Stomach (tissue), 8 donors: ENCODE measurements at regions not wholly inside any gene's neighbourhood (a gene's known extent, or its start where the extent isn't known, plus 50 kb on each side); places are given as distances from the start of the nearest gene placed in this dataset.

Source experiments
- DNase-seq, 2 donors: peaks; one replicate each; pipeline versions ENCODE4 v3.0.0 to v3.0.0-alpha.2; 2013 to 2019
- H3K27ac ChIP-seq, 5 donors: fragments of 200-600 bp in 4 of 5; sonication (generic) in 4 of 5; one replicate each; pipeline ENCODE4 v1.5.1; 2013 to 2019; ENCODE audit warnings: mild to moderate bottlenecking in 1 of 5, moderate library complexity in 1 of 5
- H3K27me3 ChIP-seq, 3 donors: fragments of 200-600 bp; sonication (generic); one replicate each; pipeline ENCODE4 v1.5.1; 2017 to 2019; ENCODE audit warnings: mixed run types in 1 of 3
- H3K36me3 ChIP-seq, 4 donors: fragments of 200-600 bp; sonication (generic); 1 replicate in 3 of 4; 2 replicates in 1 of 4; pipeline ENCODE4 v1.5.1; 2016 to 2019
- H3K4me1 ChIP-seq, 4 donors: fragments of 200-600 bp; sonication (generic); one replicate each; pipeline ENCODE4 v1.5.1; 2016 to 2019
- H3K4me3 ChIP-seq, 4 donors: fragments of 200-600 bp; sonication (generic) in 3 of 4; one replicate each; pipeline ENCODE4 v1.5.1; 2016 to 2019; ENCODE audit warnings: mild to moderate bottlenecking in 1 of 4
- H3K9me3 ChIP-seq, 4 donors: fragments of 200-600 bp; sonication (generic); one replicate each; pipeline ENCODE4 v1.5.1; 2016 to 2019
- EP300 ChIP-seq: sonication (generic); formaldehyde crosslinking; IDR thresholded peaks from one replicate; pipeline ENCODE4 v1.6.1; 2017; ENCODE audit warnings: antibody characterized with exemption
- POLR2A ChIP-seq, 4 donors: fragments of 450-650 bp; IDR thresholded peaks; one replicate each; pipeline ENCODE4 v1.6.1; 2016; ENCODE audit warnings: antibody characterized with exemption in 4 of 4, control low read depth in 2 of 4, mild to moderate bottlenecking in 1 of 4, moderate library complexity in 1 of 4
- POLR2AphosphoS5 ChIP-seq, 3 donors: sonication (generic); formaldehyde crosslinking; IDR thresholded peaks; one replicate each; pipeline ENCODE4 v1.6.1; 2016; ENCODE audit warnings: antibody characterized with exemption in 3 of 3
- WGBS, 5 donors: extraction: QIAGEN DNeasy Blood & Tissue Kit in 3 of 5; methylation state at CpG; one replicate each; pipeline versions ENCODE4 v1.1.5 to v1.1.7; 2013 to 2018; 5-methylcytosine and 5-hydroxymethylcytosine counted together
- intact Hi-C: fragments of 100-400 bp; cut with DNase I; formaldehyde crosslinking; loops from one replicate; pipeline ENCODE4 v1.15.1; 2023; ENCODE audit warnings: low total_unique reads
- TF ChIP-seq, protein P1 (sequence below), 7 experiments: fragments of 450-650 bp in 4 of 7; fragments of 200-600 bp in 3 of 7; sonication (generic) in 3 of 7; IDR thresholded peaks; one replicate each; pipeline ENCODE4 v1.5.1; 2016 to 2019; ENCODE audit warnings: antibody characterized with exemption in 7 of 7, control low read depth in 2 of 7, mild to moderate bottlenecking in 1 of 7
- donor health status: healthy with polysubstance abuse.
- donor health status: Bipolar disorder and iron deficiency.
- donor health status: healthy.

DNA sequence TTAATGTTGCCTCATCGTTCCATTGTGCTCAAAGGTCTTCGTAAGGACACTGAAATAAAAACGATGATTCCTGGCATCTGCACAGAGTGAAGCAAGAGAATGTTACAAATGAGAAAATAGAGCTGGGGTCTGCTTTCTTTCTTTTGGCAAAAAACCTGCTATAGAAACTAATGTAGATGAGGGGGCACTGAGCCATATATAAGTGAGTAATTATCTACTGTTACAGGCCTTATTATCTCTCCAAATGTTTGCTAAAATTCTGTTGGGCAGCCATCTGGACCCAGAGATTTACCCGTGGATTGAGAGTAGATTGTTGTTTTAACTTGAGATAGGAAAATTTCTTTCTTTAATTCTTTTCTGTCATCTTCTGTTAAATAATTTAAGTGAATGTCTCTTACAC is 472.5 kb upstream of the PIK3C3 start:
- Histone ChIP-seq H3K4me1 (no peaks in the 10 kb centered on the region), H3K27me3 (no peaks in the 10 kb centered on the region), H3K27ac (no peak overlapping the region), H3K4me3 (no peak overlapping the region), H3K9me3 (no peaks in the 10 kb centered on the region), H3K36me3 (no peaks in the 10 kb centered on the region)
- TF ChIP-seq POLR2AphosphoS5 (IDR thresholded peaks at IDR 0.05) (no peak), EP300 (no peak), POLR2A (IDR thresholded peaks at IDR 0.05) (no peak)
- TF ChIP-seq, protein P1, sequence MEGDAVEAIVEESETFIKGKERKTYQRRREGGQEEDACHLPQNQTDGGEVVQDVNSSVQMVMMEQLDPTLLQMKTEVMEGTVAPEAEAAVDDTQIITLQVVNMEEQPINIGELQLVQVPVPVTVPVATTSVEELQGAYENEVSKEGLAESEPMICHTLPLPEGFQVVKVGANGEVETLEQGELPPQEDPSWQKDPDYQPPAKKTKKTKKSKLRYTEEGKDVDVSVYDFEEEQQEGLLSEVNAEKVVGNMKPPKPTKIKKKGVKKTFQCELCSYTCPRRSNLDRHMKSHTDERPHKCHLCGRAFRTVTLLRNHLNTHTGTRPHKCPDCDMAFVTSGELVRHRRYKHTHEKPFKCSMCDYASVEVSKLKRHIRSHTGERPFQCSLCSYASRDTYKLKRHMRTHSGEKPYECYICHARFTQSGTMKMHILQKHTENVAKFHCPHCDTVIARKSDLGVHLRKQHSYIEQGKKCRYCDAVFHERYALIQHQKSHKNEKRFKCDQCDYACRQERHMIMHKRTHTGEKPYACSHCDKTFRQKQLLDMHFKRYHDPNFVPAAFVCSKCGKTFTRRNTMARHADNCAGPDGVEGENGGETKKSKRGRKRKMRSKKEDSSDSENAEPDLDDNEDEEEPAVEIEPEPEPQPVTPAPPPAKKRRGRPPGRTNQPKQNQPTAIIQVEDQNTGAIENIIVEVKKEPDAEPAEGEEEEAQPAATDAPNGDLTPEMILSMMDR (IDR thresholded peaks at IDR 0.05): no peak
- intact Hi-C loops: no loop called here
- no peak for DNase-seq
- 61 to 74% (median 74%) methylated on average over 4 of the region's 4 CpGs for WGBS, 5 donors

DNA sequence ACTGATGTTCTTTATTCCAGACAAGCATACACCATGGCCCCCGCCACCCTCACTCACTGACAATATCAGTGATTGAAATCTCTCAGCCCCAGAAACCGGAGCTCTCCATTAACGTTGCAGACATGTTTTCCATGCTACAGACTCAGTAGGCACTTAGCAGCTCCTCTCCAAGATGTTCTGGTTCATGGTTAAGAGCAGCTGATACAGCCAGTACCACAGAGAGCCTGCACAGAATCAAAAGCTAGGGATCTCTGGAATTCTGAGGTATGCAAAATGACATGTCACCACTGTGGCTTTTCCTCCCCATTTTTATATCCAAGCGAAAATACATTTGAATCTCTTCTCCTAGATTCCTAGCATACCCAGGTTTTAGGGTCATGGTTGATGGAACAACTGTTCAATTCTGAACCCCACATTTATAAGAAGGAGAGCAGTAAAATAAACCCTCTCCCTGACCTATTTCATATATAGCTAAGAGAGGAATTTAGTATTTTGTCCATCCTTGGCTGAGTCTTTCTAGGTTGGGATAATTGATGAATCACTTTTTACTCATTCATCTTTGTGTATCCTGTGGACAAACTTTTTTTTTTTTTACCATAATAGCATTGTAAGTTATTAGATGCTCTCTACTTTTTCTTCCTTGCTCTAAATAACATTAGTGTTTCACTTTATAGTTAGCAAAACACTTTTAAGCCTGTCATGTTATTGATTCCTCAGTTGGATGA is 488.4 kb upstream of the PIK3C3 start:
- H3K27ac ChIP-seq: no peak overlapping the region
- H3K27me3 ChIP-seq: no peaks in the 10 kb centered on the region
- TF ChIP-seq EP300: no peak
- TF ChIP-seq, protein P1 (IDR thresholded peaks at IDR 0.05): no peak
- H3K4me3 ChIP-seq: no peak overlapping the region
- H3K9me3 ChIP-seq: no peaks in the 10 kb centered on the region
- 80 to 87% (median 81%) methylated on average over 4 of the region's 4 CpGs for WGBS, 5 donors
- DNase-seq: no peak
- peaks cover 0 to 6% (median 0%) of the 10 kb centered on the region in 4 donors for H3K4me1 ChIP-seq
- intact Hi-C loops: no loop called here
- no peaks in the 10 kb centered on the region for H3K36me3 ChIP-seq

DNA sequence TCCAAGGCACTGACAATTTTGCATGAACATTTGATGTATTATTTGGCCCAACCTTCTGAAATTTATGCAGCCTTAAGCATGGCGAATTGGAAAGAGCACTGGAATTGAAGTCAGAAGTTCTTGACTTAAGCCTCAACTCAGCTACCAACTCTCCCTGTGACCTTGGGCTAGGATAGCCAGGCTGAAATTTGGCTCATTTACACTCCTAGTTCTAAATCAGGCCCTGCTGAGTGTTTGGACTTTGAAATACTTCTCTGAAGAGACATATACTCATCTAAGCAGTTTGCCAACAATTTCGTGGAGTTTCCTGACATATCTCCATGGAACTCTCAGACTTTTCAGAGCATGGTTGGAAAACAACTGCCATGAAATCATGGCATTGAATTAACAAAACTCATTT is 489.6 kb upstream of the PIK3C3 start:
- Histone ChIP-seq H3K4me3 (no peak overlapping the region), H3K27ac (no peak overlapping the region), H3K36me3 (no peaks in the 10 kb centered on the region), H3K27me3 (no peaks in the 10 kb centered on the region), H3K9me3 (no peaks in the 10 kb centered on the region), H3K4me1 (peaks cover 0 to 6% (median 0%) of the 10 kb centered on the region in 4 donors)
- no peak for DNase-seq
- TF ChIP-seq EP300: no peak
- no peak for TF ChIP-seq POLR2AphosphoS5 (IDR thresholded peaks at IDR 0.05)
- TF ChIP-seq, protein P1 (IDR thresholded peaks at IDR 0.05): no peak
- no peak for TF ChIP-seq POLR2A (IDR thresholded peaks at IDR 0.05)
- 28 to 48% (median 34%) methylated on average over 2 of the region's 2 CpGs for WGBS, 5 donors
- intact Hi-C loops: no loop called here

DNA sequence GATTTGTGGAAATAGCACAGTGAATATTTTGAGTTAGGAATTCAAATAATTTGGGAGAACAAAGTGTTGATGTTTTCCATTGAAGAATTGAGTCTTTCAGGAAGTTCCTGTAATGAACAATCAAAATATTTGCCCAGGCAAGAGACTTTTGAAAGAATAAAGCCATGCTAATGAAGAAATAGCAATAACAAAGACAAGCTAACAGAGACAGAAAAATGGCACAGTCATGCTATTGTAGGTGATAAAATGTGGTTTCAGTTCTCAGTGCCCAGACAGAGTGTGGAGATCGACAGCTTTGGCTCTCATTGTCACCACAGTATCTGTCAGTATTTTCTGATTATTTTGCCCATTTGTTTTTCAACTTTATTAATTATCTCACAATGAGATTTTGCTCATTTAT is 490.8 kb upstream of the PIK3C3 start:
- no peak for DNase-seq
- WGBS, 5 donors: 29 to 44% (median 39%) methylated on average over 1 of the region's 1 CpG
- H3K27ac ChIP-seq: no peak overlapping the region
- no peaks in the 10 kb centered on the region for H3K27me3 ChIP-seq
- no peaks in the 10 kb centered on the region for H3K36me3 ChIP-seq
- no peak overlapping the region for H3K4me3 ChIP-seq
- intact Hi-C loops: no loop called here
- no peak for TF ChIP-seq EP300
- no peak for TF ChIP-seq POLR2AphosphoS5 (IDR thresholded peaks at IDR 0.05)
- TF ChIP-seq, protein P1 (IDR thresholded peaks at IDR 0.05): no peak
- H3K4me1 ChIP-seq: peaks cover 0 to 6% (median 0%) of the 10 kb centered on the region in 4 donors
- no peaks in the 10 kb centered on the region for H3K9me3 ChIP-seq
